Heart right ventricle (tissue), 16 donors: ENCODE measurements at regions not wholly inside any gene's neighbourhood (a gene's known extent, or its start where the extent isn't known, plus 50 kb on each side); places are given as distances from the start of the nearest gene placed in this dataset.

ENCODE experiments used
- ATAC-seq, 8 donors: fragments of 200-7000 bp; cut with Tn5 transposase; one replicate each; pipeline ENCODE4 v1.9.1; 2020; ENCODE audit warnings: mild to moderate bottlenecking in 8 of 8, moderate library complexity in 8 of 8, moderate number of reproducible peaks in 1 of 8
- DNase-seq, 2 donors: peaks; one replicate each; pipeline ENCODE4 v3.0.0-alpha.2; 2020
- H3K27ac ChIP-seq, 10 donors: fragments of 200-600 bp; sonication (generic) in 2 of 10; one replicate each; pipeline versions ENCODE4 v1.5.0 to v1.8.0; 2020 to 2022; ENCODE audit warnings: mild to moderate bottlenecking in 3 of 10
- H3K27me3 ChIP-seq, 7 donors: fragments of 200-600 bp; one replicate each; pipeline ENCODE4 v1.8.0; 2021 to 2022; ENCODE audit warnings: mild to moderate bottlenecking in 2 of 7
- H3K36me3 ChIP-seq, 9 donors: fragments of 200-600 bp; sonication (generic) in 1 of 9; one replicate each; pipeline versions ENCODE4 v1.5.0 to v1.8.0; 2020 to 2022; ENCODE audit warnings: mild to moderate bottlenecking in 2 of 9
- H3K4me1 ChIP-seq, 9 donors: fragments of 200-600 bp; sonication (generic) in 1 of 9; one replicate each; pipeline versions ENCODE4 v1.5.0 to v1.8.0; 2020 to 2022; ENCODE audit warnings: mild to moderate bottlenecking in 4 of 9
- H3K4me3 ChIP-seq, 10 donors: fragments of 200-600 bp; sonication (generic) in 2 of 10; one replicate each; pipeline versions ENCODE4 v1.5.0 to v1.8.0; 2020 to 2022; ENCODE audit warnings: mild to moderate bottlenecking in 7 of 10, moderate library complexity in 2 of 10
- H3K9me3 ChIP-seq, 11 donors: fragments of 200-600 bp in 10 of 11; sonication (generic) in 2 of 11; one replicate each; pipeline versions ENCODE4 v1.5.0 to v1.8.0; 2013 to 2022; ENCODE audit warnings: mild to moderate bottlenecking in 2 of 11, control low read depth in 1 of 11, moderate library complexity in 1 of 11
- WGBS, 2 donors: extraction: QIAGEN DNeasy Blood & Tissue Kit; methylation state at CpG; one replicate each; pipeline ENCODE4 v1.1.7; 2013; ENCODE audit warnings: inconsistent platforms in 1 of 2; 5-methylcytosine and 5-hydroxymethylcytosine counted together
- intact Hi-C, 10 donors: fragments of 100-400 bp; cut with DNase I; formaldehyde crosslinking; loops; one replicate each; pipeline versions ENCODE4 v1.11.1 to v1.14.2; 2022
- TF ChIP-seq, protein P1 (sequence below), 9 donors: fragments of 200-600 bp; sonication (generic) in 2 of 9; IDR thresholded peaks; one replicate each; pipeline versions ENCODE4 v1.5.0 to v1.8.0; 2021 to 2022; ENCODE audit warnings: antibody characterized with exemption in 9 of 9, mild to moderate bottlenecking in 5 of 9, moderate library complexity in 1 of 9
- donor health status: Arrhythmogenic right ventricular cardiomyopathy.
- donor health status: ischemic (EF 13 %, LVEDD 7.1; RV severe dilation, severe dysfunction).
- donor health status: healthy with polysubstance abuse.
- donor health status: DM: no; HTN: yes; CAD: no.
- donor health status: DM: no; HTN: no; CAD: no.
- donor health status: ischemic (EF 25% LVEDD 6.9; RV normal size, moderate dysfunction).
- donor health status: ischemic (EF 25% LVEDD 5.7; RV mildly dilated, moderate dysfunction).
- donor health status: healthy.
- donor health status: DM: yes; HTN: yes; CAD: no.
- donor health status: Ischemic cardiomyopathy.
- donor health status: ischemic (EF 35%, LVEDD 5.7; RV mildly dilated, moderate dysfunction).
- donor health status: nonischemic (EF 11% LVEDD 7.7; RV severe dilation, severe dysfunction).
- donor health status: DM: yes; HTN: yes; CAD: no.
- donor health status: PGD.
- donor health status: ischemic (EF 29% LVEDD 5.4; RV normal size, mild dysfunction).
- donor health status: nonischemic (EF 23%, LVEDD 6.1; RV moderate dilation, normal function).

DNA sequence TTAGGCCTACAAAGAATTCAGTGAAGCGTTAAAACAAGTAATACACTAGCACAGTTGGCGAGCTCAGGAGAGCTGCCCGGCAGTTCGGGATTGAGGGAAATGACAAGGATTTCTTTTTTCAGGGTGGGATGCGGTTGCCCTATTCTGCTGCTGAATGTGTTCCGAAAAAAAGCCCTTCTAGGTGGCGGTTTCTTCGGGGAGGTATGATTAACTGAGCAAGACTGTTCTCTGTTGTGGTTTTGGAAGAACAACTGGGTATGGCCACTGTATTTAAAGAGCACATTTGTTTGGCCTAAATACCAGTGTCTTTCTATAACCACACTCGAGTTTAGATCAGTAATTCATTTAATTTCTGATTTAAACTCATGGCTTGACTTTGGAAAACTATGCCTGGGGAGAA, 459.7 kb upstream of the FAT1 start:
- intact Hi-C loops, result no loop called here
- H3K4me1 ChIP-seq, result peaks cover 0 to 2% (median 0%) of the 10 kb centered on the region in 9 donors
- no peaks in the 10 kb centered on the region for H3K9me3 ChIP-seq
- H3K27ac ChIP-seq, result no peak overlapping the region
- 82 to 89% methylated on average over 9 of the region's 9 CpGs for WGBS, 2 donors
- DNase-seq, result no peak
- TF ChIP-seq, protein P1, sequence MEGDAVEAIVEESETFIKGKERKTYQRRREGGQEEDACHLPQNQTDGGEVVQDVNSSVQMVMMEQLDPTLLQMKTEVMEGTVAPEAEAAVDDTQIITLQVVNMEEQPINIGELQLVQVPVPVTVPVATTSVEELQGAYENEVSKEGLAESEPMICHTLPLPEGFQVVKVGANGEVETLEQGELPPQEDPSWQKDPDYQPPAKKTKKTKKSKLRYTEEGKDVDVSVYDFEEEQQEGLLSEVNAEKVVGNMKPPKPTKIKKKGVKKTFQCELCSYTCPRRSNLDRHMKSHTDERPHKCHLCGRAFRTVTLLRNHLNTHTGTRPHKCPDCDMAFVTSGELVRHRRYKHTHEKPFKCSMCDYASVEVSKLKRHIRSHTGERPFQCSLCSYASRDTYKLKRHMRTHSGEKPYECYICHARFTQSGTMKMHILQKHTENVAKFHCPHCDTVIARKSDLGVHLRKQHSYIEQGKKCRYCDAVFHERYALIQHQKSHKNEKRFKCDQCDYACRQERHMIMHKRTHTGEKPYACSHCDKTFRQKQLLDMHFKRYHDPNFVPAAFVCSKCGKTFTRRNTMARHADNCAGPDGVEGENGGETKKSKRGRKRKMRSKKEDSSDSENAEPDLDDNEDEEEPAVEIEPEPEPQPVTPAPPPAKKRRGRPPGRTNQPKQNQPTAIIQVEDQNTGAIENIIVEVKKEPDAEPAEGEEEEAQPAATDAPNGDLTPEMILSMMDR (IDR thresholded peaks at IDR 0.05), result no peak
- ATAC-seq, result no peak
- H3K27me3 ChIP-seq, result no peaks in the 10 kb centered on the region
- H3K36me3 ChIP-seq, result no peaks in the 10 kb centered on the region
- no peak overlapping the region for H3K4me3 ChIP-seq

DNA sequence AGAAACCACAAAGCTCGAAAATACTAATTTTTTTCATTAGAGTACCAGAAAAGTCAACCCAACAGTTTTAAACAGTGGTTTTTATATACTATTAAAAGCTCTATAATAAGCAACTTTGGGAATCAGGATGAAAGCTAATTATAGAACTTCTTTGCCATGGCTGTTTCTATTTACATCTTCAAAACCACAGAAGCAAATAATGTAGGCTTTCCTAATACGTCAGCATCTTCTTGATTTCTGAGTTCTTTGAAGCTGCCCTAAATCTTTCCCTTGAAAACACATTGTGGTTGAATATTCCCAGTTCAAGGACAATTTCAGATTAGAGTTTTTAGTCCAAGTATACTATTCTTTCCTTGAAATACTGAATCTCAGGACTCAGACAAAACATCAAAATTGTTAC, 460.2 kb upstream of the FAT1 start:
- DNase-seq, result no peak
- intact Hi-C loops, result no loop called here
- no peaks in the 10 kb centered on the region for H3K36me3 ChIP-seq
- no peak for ATAC-seq
- 69 to 74% methylated on average over 2 of the region's 2 CpGs for WGBS, 2 donors
- no peaks in the 10 kb centered on the region for H3K9me3 ChIP-seq
- H3K4me1 ChIP-seq, result no peaks in the 10 kb centered on the region
- TF ChIP-seq, protein P1 (IDR thresholded peaks at IDR 0.05), result no peak
- no peak overlapping the region for H3K27ac ChIP-seq
- no peaks in the 10 kb centered on the region for H3K27me3 ChIP-seq
- H3K4me3 ChIP-seq, result no peak overlapping the region

DNA sequence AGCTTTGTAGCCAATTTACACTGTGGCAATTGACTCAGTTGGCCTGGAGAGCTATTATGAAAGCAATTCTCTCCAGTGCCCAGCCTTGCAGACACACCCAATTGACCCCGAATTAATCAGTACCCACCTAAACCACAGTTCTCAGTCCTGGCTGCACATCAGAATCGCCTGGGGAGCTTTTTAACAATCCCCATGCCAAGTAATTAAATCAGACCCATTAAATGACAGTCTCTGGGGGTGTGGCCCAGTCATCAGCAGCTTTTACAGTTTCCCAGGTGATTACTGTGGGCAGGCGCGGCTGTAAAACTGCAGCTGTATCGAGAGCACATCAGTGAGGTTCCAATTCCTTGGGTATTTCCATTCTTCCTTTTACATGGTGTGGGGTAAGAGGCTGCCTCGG, 460.9 kb upstream of the FAT1 start:
- Histone ChIP-seq H3K36me3 (no peaks in the 10 kb centered on the region), H3K4me3 (no peak overlapping the region), H3K4me1 (no peaks in the 10 kb centered on the region), H3K9me3 (no peaks in the 10 kb centered on the region), H3K27me3 (no peaks in the 10 kb centered on the region), H3K27ac (no peak overlapping the region)
- TF ChIP-seq, protein P1 (IDR thresholded peaks at IDR 0.05), result no peak
- WGBS, 2 donors, result 77 to 85% methylated on average over 6 of the region's 6 CpGs
- intact Hi-C loops, result no loop called here
- no peak for DNase-seq
- no peak for ATAC-seq

DNA sequence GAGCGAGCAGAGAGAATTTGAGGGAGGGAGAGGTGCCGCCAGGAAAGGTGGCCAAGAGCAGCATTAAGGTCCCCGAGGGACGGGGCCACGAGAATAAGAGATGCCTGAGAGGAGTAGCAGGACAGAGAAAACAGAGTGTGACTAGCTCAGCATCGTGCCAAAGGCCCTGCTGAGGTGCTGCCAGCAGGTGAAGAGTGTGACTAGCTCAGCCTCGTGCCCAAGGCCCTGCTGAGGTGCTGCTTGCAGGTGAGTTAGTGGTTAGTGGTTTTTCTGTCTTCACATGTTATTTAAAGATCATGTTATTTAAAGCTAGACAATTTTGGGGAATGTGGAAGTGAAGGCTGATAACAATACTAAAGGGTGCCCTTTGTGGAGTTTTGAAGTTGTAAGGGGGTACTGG, 464.5 kb upstream of the FAT1 start:
- TF ChIP-seq, protein P1 (IDR thresholded peaks at IDR 0.05), result no peak
- Histone ChIP-seq H3K4me3 (no peak overlapping the region), H3K9me3 (no peaks in the 10 kb centered on the region), H3K27ac (no peak overlapping the region), H3K36me3 (no peaks in the 10 kb centered on the region), H3K4me1 (no peaks in the 10 kb centered on the region), H3K27me3 (no peaks in the 10 kb centered on the region)
- ATAC-seq, result no peak
- intact Hi-C loops, result no loop called here
- WGBS, 2 donors, result 53 to 60% methylated on average over 7 of the region's 7 CpGs
- DNase-seq, result no peak

DNA sequence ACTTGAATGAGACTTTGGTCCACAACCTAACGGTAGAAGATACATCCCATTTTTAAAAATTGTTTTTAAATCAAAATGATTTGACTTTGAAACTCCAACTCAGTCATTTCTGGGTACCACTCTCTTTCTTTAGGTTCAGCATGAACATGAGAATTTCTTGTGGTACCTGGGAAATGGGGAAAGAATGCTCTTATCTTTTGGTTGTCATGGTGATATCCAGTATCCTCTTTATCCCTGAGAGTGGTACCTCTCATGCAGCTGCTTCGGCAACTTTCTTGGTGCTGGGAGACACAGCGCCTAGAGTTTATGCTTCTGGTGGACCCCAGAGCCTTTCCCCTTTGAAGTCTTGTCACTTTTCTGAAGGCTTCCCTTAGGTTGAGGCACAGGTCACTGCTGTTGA, 465.1 kb upstream of the FAT1 start:
- H3K27me3 ChIP-seq, result no peaks in the 10 kb centered on the region
- no peaks in the 10 kb centered on the region for H3K4me1 ChIP-seq
- DNase-seq (no peak), ATAC-seq (no peak)
- H3K4me3 ChIP-seq, result no peak overlapping the region
- TF ChIP-seq, protein P1 (IDR thresholded peaks at IDR 0.05), result no peak
- no peak overlapping the region for H3K27ac ChIP-seq
- intact Hi-C loops, result no loop called here
- H3K36me3 ChIP-seq, result no peaks in the 10 kb centered on the region
- H3K9me3 ChIP-seq, result no peaks in the 10 kb centered on the region
- WGBS, 2 donors, result 83 to 86% methylated on average over 3 of the region's 3 CpGs
